ENCODE measurements at regions not wholly inside any gene's neighbourhood (a gene's known extent, or its start where the extent isn't known, plus 50 kb on each side); places are given as distances from the start of the nearest gene placed in this dataset.

GRCh38 chr3:59698091-59698490 is 648.3 kb upstream of the CFAP20DC start:
- DNase-seq: no peak

DNA sequence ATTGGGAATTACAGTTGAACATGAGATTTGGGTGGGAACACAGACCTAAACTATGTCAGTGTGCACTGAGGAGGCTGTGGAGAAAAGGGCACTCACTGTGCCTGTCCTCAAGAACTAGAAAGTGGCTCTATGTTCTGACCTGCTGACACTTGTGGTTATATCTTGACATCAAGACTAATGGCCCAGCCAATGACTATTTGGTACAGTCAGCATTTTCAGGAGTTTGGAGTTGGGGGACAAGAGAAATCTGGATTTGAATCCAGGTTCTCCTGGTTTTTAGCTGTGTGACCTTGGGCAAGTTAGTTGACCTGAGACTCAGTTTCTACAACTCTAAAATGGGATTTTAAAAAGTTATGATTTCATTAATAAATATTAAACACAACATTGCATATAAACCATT is 647.0 kb upstream of the CFAP20DC start:
- DNase-seq: no peak

- no peak for DNase-seq
Observed at GRCh38 chr3:59695860-59696259, 646.0 kb upstream of the CFAP20DC start.

DNA sequence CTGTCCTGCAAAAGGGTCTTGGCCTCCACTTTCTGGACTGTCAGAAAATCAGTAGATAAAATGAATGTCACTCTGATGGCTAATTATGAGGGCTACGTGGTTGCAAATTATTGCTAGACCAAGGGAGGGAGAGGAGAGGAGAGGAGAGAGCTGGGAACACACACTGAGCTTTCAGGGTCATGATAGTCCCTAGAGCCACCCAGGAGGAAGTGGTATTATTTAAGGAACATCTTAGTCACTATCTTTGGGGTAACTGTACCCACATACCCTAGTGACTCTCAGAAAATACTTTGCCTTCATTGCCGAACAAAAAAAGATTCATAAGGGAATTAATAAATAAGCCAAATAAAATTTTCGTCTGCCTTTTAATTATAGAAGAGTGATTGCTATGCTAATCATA is 642.3 kb upstream of the CFAP20DC start:
- no peak for DNase-seq

- DNase-seq: no peak
Observed at GRCh38 chr3:59690886-59691285, 641.1 kb upstream of the CFAP20DC start.

GRCh38 chr3:59688636-59689035 is 638.8 kb upstream of the CFAP20DC start:
- DNase-seq: no peak

DNA sequence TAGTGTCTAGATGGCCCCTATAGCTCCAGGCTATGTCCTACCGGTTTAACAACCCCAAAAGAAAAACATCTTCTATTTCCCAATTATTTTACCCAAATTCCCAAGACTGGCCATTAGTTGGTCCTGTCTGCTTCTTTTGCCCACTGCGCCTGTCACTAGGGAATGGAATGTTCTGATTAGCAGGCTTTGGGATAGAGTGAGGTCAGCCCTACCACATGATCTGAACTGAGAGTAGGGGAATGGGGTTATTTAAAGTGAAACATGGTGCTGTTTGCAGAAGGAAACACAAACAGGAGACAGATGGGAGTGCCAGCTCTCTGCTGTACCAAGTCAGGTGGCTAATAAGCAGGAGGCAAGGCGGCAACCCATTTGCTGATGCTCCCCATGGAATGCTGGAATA is 635.6 kb upstream of the CFAP20DC start:
- no peak for DNase-seq

DNA sequence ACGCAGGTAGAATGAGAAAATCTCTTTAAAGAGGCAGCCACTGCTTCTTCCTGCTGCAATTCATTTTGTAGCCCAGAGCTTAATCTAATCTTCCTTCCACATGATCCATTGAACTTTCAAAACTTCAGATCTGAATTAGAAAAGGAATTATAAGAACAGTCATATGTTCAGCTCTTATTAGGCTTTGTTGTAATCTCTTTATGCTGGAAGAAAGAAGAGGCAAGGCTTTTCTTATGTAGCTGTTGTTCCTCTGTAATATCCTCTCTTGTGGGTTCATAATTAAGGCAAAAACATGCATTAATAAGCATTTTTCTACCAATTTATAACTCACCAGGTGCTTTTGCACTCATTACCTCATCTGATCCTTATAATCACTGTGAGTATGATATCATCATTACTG is 634.9 kb upstream of the CFAP20DC start:
- DNase-seq: no peak

- DNase-seq: no peak
Observed at GRCh38 chr3:59680919-59681318, 631.1 kb upstream of the CFAP20DC start.

DNA sequence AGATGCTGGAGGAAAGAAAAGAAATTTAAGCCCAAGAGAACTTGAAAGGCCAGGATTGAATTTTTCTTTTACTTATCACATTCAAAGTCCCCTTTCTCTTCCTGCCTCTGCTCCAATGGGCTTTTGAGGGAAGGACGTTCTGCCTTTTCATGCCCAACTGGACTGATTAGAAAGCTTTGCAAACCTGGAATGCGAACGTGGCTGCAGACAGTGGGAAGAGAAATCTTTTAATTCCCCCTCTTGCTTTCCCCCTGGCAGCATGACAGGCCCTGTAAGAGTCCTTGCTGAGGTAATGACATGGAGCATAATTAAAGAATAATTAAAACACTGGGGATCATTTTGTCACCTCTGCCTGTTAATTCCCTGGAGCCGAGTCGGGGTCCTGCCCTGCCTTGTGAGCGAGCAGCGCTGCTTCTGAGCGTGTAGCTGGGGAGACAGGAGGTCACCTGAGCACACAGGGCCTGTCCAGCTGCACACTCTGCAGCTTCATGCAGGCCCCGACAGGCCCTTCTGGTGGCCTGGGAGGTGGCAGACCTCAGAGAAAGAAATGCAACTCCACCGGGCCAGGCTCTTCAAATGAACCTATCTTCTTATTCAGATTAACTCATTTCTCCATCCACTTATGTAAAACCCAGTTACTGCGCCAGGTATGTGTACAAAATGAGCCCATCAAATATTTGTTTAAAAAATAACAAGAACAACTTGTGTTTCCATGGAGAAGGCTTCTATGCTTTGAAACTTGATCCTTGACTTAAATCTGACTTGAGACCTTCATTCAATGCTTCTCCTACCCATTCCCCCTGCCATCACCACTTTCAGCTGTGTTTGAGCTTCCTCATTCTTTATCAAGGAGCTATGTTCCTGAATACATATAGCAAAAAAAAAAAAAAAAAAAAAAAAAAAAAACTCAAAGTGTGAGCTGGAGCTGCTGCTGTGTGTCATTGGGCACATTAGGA is 628.2 kb upstream of the CFAP20DC start:
- DNase-seq: no peak

DNA sequence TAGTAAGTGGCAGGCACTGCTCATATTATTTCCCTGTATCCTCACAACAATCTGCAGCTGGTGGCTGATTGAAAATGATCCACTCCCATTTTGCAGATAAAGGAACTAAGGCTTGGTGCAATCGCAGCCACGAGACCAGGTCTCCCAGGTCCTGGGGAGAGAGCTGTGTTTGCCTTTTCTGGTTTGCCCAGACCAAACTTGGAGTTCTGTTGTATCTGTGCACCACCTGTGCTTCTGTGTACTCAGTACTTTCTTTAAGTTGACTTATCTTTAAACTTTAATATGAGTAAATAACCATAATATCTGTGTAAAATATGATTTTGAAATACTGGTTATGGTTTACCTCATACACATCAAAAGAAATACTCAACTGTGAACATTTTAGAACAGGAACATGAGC is 625.7 kb upstream of the CFAP20DC start:
- DNase-seq: no peak

- no peak for DNase-seq
Observed at GRCh38 chr3:59663076-59663850, 613.4 kb upstream of the CFAP20DC start.

GRCh38 chr3:59660852-59661625 is 611.2 kb upstream of the CFAP20DC start:
- no peak for DNase-seq

DNA sequence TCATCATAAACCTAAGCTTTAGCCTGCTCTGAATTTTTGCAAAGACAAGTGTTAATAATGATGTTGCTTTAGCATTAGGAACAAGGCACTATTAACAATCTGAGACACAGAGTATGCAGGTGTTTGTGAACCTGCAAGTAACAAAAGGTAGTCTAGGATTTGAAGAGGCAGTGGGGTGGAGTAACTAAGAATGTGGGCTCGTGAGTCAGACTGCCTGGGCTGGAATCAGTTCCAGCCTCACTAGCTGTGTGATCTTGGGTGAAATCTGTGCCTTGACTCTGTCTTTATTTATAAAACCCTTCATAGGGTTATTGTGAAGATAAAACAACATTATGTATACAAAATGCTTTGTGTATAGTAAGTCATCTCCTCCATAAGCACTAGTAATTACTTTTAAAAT is 610.6 kb upstream of the CFAP20DC start:
- DNase-seq: no peak

DNA sequence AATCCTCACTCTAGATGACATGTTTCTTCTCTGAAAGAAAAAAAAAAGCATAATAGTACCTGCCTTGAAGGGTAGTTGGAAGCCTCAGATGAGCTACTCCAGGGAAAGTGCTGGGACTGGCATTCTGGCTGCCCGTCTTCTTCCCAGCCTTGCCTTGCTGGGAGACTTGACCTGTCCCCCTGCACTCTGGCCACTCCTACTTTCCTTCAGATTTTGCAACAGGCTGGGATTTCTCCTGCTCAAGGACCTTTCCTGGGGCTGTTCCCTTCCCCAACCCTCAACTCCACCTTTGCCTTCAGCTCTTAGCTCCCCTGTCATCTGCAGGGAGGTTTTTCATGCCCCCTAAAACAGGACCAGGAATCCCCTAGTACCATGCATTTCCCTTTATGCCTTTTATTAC is 609.9 kb upstream of the CFAP20DC start:
- no peak for DNase-seq

DNA sequence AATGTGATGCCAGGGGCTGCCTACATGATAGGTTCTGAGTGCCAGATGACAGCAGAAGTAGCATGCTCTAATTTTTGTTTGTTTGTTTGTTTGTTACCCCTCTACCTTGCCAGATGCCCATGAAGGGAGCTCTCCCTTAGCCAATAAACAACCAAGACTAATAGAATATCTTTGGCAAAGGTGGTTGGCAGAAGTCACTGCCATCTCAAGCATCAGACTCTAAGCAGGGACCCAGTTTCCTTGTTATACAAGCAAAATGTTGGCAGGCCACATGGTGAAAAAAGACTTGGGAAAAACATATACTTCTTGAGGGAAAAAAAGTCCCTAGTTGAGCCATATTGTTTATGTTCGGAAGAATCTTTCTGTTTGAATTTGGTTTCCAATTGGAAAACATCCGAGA is 609.0 kb upstream of the CFAP20DC start:
- DNase-seq: no peak

DNA sequence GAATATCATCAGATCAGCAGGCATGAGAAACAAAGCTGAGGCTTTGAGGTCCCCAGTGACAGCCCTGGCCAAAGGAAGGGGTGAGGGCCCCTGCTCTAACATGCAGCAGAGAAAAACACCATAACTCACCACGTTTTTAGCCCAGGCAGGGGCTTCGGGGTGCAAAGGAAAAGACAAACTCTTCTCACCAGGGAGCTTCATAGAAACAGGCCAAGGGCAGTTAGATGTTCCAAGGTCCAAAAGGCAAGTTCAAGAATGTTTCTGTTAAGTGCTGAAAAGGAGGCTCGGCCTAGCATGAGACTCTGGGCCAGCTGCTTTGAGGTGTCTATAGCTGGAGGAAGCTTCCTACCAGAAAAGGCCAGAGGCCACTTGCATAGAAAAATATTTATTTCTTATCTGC is 608.4 kb upstream of the CFAP20DC start:
- DNase-seq: no peak

DNA sequence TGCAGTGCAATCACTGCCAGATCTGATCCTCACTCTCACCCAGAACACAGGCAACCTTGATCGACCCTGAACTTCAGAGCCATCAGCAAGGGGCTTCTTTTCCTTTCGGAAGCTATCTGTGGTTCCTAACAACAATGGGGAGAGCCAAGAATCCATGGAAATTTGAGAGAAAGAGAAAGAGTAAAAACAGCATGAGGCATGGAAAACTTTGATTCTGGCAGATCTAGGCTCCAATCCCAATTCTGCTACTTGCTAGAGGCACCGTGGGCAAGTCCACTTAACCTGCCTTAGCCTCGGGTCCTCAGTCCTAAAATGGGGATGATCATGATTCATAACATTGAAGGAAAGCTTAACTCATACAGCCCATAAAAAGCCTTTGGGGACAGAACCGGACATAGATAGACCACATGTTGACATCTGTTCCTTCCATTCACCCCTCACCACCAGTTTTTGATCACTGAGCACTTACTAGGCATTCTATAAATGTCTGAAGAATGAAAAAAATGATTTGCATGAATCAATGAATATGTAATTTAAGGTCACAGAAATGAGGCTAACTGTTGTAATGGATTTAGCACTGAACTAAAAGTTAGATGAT is 605.7 kb upstream of the CFAP20DC start:
- no peak for DNase-seq

GRCh38 chr3:59654480-59655417 is 604.9 kb upstream of the CFAP20DC start:
- DNase-seq: no peak

DNA sequence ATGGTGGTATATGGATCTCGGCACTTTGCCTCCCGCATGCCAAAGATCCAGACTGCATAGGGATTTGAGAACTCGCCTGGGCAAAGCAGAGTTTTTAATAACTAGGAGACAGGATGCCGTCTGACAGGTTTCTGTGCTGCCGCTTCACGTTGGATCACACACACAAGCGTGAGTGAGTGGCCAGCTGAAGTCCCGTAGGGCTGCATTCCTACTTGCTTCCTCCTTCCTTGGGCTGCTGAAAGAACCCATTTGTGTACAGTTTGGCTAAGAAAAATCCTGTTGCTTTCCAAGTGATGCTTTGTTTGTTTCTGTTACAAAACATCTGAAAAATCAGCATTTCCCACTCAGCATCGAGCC is 604.3 kb upstream of the CFAP20DC start:
- no peak for DNase-seq
